ENCODE measurements at regions not wholly inside any gene's neighbourhood (a gene's known extent, or its start where the extent isn't known, plus 50 kb on each side); places are given as distances from the start of the nearest gene placed in this dataset.

GRCh38 chr3:150222691-150223489 is 185.2 kb upstream of the TSC22D2 start:
- SMC1A ChIA-PET (ENCODE audit: uncharacterized antibody, unreplicated experiment), result interaction anchor here (0.6 to 1.9 kb wide), 4 partner anchors 238 to 445 kb away, joined by 3 to 9 read pairs (median 3); no protein-coding TSS in a partner anchor
- DNase-seq (ENCODE audit: low read depth, low spot score), result no peak
- H3K9me3 ChIP-seq (replicated peaks; ENCODE audit: control insufficient read depth, insufficient read depth, low read length), result no peaks in the 10 kb centered on the region; the same call in 2 of the 3 replicates
- intact Hi-C loops (cut with micrococcal nuclease; ENCODE audit: unreplicated experiment), result loop anchor here (5.0 kb wide), 1 partner anchor 341 kb away; no protein-coding TSS in a partner anchor
- FAIRE-seq, result no peak
- H3K4me3 ChIP-seq, result no peak overlapping the region
- H3K27me3 ChIP-seq (replicated peaks in 1 of 2; ENCODE audit: control insufficient read depth in 2 of 2, insufficient read depth in 2 of 2, low read length in 1 of 2), result peaks cover 0 to 3% of the 10 kb centered on the region in 2 experiments; a peak in 1 of 4 replicates
- no TSS peak for BruUV-seq (replicated peaks)
- no peaks in the 10 kb centered on the region for H3K79me2 ChIP-seq (ENCODE audit: control insufficient read depth, insufficient read depth, low read length)
- RAD21 ChIA-PET (ENCODE audit: unreplicated experiment), result interaction anchor here (0.6 to 1.8 kb wide), 3 partner anchors 173 to 272 kb away, joined by 3 to 8 read pairs (median 4); no protein-coding TSS in a partner anchor
- H4K20me1 ChIP-seq (ENCODE audit: control insufficient read depth, insufficient read depth), result no peaks in the 10 kb centered on the region
- no peak for ATAC-seq
- no peaks in the 10 kb centered on the region for H3K36me3 ChIP-seq (ENCODE audit: control insufficient read depth in 2 of 2, insufficient read depth in 2 of 2, low read length in 1 of 2)
- H3K4me2 ChIP-seq (ENCODE audit: control insufficient read depth, insufficient read depth), result no peak overlapping the region
- no peak overlapping the region for H3K27ac ChIP-seq (ENCODE audit: control insufficient read depth, insufficient read depth)
- in situ Hi-C loops (cut with MboI), result no loop called here
- TF ChIP-seq KAT2A (conservative IDR thresholded peaks at IDR 0.05; ENCODE audit: control insufficient read depth, low read depth, low read length) (no peak), CTCF (IDR thresholded peaks at IDR 0.05 in 2 of 3, conservative IDR thresholded peaks at IDR 0.05 in 1 of 3; ENCODE audit: control insufficient read depth in 2 of 3, extremely low read depth in 1 of 3, insufficient read depth in 1 of 3, low read depth in 3 of 3, low read length in 3 of 3) (no peak), BCL11A (IDR thresholded peaks at IDR 0.05; ENCODE audit: low read depth, low read length) (no peak), TBL1XR1 (IDR thresholded peaks at IDR 0.05; ENCODE audit: low read depth, low read length) (no peak), PRDM15 (CRISPR knock-in tag; IDR thresholded peaks at IDR 0.05) (no peak), USF2 (IDR thresholded peaks at IDR 0.05; ENCODE audit: borderline replicate concordance, low read depth, low read length) (no peak), FOXK2 (IDR thresholded peaks at IDR 0.05) (no peak), HDAC2 (IDR thresholded peaks at IDR 0.05) (no peak)
- no peak overlapping the region for H3K9ac ChIP-seq (ENCODE audit: control insufficient read depth, insufficient read depth, low read length)
- H2AFZ ChIP-seq (ENCODE audit: control insufficient read depth, low read depth, low read length), result no peak overlapping the region
- CTCF ChIA-PET, result interaction anchor here (0.5 to 1.5 kb wide), 15 partner anchors 8 to 708 kb away, joined by 3 to 11 read pairs (median 3); no protein-coding TSS in a partner anchor
- POLR2A ChIA-PET, result no interaction called here
- no peaks in the 10 kb centered on the region for H3K4me1 ChIP-seq (ENCODE audit: control insufficient read depth, insufficient read depth, low read length)
- WGBS (ENCODE audit: insufficient coverage, insufficient replicate concordance, low lambda C conversion rate, missing lambda C conversion rate), result 57% methylated on average over 10 of the region's 10 CpGs
